Heart left ventricle (tissue), 13 donors: ENCODE measurements at regions not wholly inside any gene's neighbourhood (a gene's known extent, or its start where the extent isn't known, plus 50 kb on each side); places are given as distances from the start of the nearest gene placed in this dataset.

Experiments
- POLR2A ChIP-seq, 2 donors: fragments of 450-650 bp; IDR thresholded peaks; one replicate each; pipeline ENCODE4 v1.6.1; 2017; ENCODE audit warnings: antibody characterized with exemption in 2 of 2, mild to moderate bottlenecking in 2 of 2, moderate library complexity in 2 of 2
- TF ChIP-seq, protein P1 (sequence below), 12 donors: fragments of 200-600 bp; sonication (generic) in 4 of 12; IDR thresholded peaks; one replicate each; pipeline versions ENCODE4 v1.5.0 to v1.8.0; 2018 to 2022; ENCODE audit warnings: antibody characterized with exemption in 12 of 12, mild to moderate bottlenecking in 5 of 12
- donor health status: ischemic (EF 13 %, LVEDD 7.1; RV severe dilation, severe dysfunction).
- donor health status: DM: no; HTN: yes; CAD: no.
- donor health status: DM: no; HTN: no; CAD: no.
- donor health status: ischemic (EF 25% LVEDD 6.9; RV normal size, moderate dysfunction).
- donor health status: ischemic (EF 25% LVEDD 5.7; RV mildly dilated, moderate dysfunction).
- donor health status: ischemic (EF 35%, LVEDD 5.7; RV mildly dilated, moderate dysfunction).
- donor health status: nonischemic (EF 11% LVEDD 7.7; RV severe dilation, severe dysfunction).
- donor health status: DM: yes; HTN: yes; CAD: no.
- donor health status: PGD.
- donor health status: ischemic (EF 29% LVEDD 5.4; RV normal size, mild dysfunction).
- donor health status: nonischemic (EF 23%, LVEDD 6.1; RV moderate dilation, normal function).

DNA sequence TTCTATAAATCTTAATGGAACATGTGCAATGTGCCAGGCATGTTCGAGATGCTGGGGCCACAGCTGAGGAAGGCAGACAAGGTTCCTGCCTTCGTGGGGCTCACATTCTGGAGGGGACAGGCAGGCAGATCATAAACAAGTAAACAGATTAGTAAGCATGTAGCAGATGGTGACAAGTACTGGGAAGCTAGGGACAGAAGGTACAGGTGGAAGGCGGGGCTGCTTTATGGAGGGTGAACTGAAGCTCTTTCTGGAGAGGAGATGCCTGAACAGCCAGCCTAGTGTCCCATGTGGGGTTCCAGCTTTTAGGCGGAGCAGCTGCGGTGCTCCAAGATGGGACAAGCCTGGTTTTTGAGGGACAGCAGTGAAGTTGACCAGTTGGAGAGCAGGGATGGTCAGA, 74.7 kb upstream of the SNRK start:
- TF ChIP-seq POLR2A (IDR thresholded peaks at IDR 0.05): no peak
- TF ChIP-seq, protein P1, sequence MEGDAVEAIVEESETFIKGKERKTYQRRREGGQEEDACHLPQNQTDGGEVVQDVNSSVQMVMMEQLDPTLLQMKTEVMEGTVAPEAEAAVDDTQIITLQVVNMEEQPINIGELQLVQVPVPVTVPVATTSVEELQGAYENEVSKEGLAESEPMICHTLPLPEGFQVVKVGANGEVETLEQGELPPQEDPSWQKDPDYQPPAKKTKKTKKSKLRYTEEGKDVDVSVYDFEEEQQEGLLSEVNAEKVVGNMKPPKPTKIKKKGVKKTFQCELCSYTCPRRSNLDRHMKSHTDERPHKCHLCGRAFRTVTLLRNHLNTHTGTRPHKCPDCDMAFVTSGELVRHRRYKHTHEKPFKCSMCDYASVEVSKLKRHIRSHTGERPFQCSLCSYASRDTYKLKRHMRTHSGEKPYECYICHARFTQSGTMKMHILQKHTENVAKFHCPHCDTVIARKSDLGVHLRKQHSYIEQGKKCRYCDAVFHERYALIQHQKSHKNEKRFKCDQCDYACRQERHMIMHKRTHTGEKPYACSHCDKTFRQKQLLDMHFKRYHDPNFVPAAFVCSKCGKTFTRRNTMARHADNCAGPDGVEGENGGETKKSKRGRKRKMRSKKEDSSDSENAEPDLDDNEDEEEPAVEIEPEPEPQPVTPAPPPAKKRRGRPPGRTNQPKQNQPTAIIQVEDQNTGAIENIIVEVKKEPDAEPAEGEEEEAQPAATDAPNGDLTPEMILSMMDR (IDR thresholded peaks at IDR 0.05): no peak
